ENCODE measurements at regions not wholly inside any gene's neighbourhood (a gene's known extent, or its start where the extent isn't known, plus 50 kb on each side); places are given as distances from the start of the nearest gene placed in this dataset.

DNA sequence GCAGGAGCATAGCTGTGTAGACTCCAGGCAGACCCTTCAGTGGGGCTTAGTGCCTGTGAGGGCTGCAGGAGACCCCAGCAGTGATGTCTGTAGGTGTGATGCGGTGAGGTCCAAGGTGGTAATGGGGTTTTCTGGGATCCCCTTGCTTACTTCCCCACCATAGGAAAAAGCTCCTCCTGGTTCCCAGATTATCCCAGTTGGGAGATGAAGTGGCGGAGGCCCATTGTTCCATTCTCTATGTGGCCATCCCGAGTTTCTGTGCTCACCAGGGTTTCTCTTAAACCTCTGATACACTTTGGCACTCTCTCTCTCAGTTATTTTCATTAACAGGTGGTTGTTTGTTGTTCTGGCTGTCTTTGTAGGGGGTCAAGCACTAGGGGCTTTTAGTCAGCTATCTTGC is 146.7 kb upstream of the IGF1R start:
- no peak for DNase-seq (ENCODE audit: low spot score in 2 of 2)
- peaks cover 5 to 21% of the 10 kb centered on the region in 2 donors for H3K4me1 ChIP-seq
- no peak overlapping the region for H3K27ac ChIP-seq
- no peaks in the 10 kb centered on the region for H3K27me3 ChIP-seq
- no peaks in the 10 kb centered on the region for H3K36me3 ChIP-seq
- TF ChIP-seq CTCF (IDR thresholded peaks at IDR 0.05): no peak
- H3K4me3 ChIP-seq: no peak overlapping the region
- intact Hi-C loops (cut with DNase I): no loop called here
- peaks cover 12 to 31% of the 10 kb centered on the region in 2 donors for H3K9me3 ChIP-seq

GRCh38 chr15:98503970-98504369 is 144.4 kb upstream of the IGF1R start:
- H3K27me3 ChIP-seq: no peaks in the 10 kb centered on the region
- intact Hi-C loops (cut with DNase I): no loop called here
- H3K27ac ChIP-seq: peak overlapping the region; percentile 60 to 67
- H3K36me3 ChIP-seq: no peaks in the 10 kb centered on the region
- TF ChIP-seq CTCF (IDR thresholded peaks at IDR 0.05): no peak
- peaks cover 5 to 24% of the 10 kb centered on the region in 2 donors for H3K4me1 ChIP-seq
- H3K9me3 ChIP-seq: peaks cover 10 to 12% of the 10 kb centered on the region in 2 donors
- no peak overlapping the region for H3K4me3 ChIP-seq
- DNase-seq (ENCODE audit: low spot score in 2 of 2): peak in 1 of 2 donors; percentile 77

DNA sequence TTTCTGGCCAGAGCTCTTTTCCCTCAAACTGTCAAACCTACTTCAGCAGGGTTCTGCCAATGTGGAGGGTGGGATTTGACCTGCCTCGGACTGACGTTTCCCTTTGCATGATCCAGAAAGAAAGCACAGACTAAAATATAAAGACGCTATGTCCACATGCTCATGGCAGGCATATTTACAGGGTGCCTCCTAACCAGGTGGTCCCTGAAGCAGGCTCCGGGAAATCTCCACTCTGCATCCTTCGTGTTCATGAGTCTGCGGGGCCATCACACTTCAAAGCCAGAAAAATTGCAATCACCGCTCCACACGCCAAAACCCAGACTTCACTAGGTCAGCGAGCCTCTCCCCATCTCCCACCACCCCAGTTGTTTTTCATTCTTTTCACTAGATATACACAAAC is 143.3 kb upstream of the IGF1R start:
- Histone ChIP-seq H3K9me3 (peaks cover 2 to 3% of the 10 kb centered on the region in 2 donors), H3K27ac (peak overlapping the region; percentile 60 to 67), H3K36me3 (no peaks in the 10 kb centered on the region), H3K4me1 (peaks cover 5 to 24% of the 10 kb centered on the region in 2 donors), H3K4me3 (no peak overlapping the region), H3K27me3 (no peaks in the 10 kb centered on the region)
- intact Hi-C loops (cut with DNase I): loop anchor here (5.0 kb wide), 1 partner anchor 42 kb away; no protein-coding TSS in a partner anchor
- TF ChIP-seq CTCF (IDR thresholded peaks at IDR 0.05): no peak
- DNase-seq (ENCODE audit: low spot score in 2 of 2): no peak

- Histone ChIP-seq H3K27me3 (no peaks in the 10 kb centered on the region), H3K27ac (peak overlapping the region; percentile 60 to 67), H3K4me1 (peaks cover 5 to 24% of the 10 kb centered on the region in 2 donors), H3K4me3 (peak overlapping the region in 1 of 2 donors; percentile 10), H3K36me3 (no peaks in the 10 kb centered on the region), H3K9me3 (no peaks in the 10 kb centered on the region)
- DNase-seq (ENCODE audit: low spot score in 2 of 2): peak in 1 of 2 donors; percentile 87
- intact Hi-C loops (cut with DNase I): loop anchor here (5.0 kb wide), 1 partner anchor 42 kb away; no protein-coding TSS in a partner anchor
- no peak for TF ChIP-seq CTCF (IDR thresholded peaks at IDR 0.05)
Observed at GRCh38 chr15:98505611-98506031, 142.7 kb upstream of the IGF1R start.

- DNase-seq (ENCODE audit: low spot score in 2 of 2): no peak
- peak overlapping the region; percentile 60 to 67 for H3K27ac ChIP-seq
- H3K9me3 ChIP-seq: no peaks in the 10 kb centered on the region
- H3K4me1 ChIP-seq: peaks cover 5 to 24% of the 10 kb centered on the region in 2 donors
- no peaks in the 10 kb centered on the region for H3K27me3 ChIP-seq
- H3K4me3 ChIP-seq: peak overlapping the region in 1 of 2 donors; percentile 10
- no peak for TF ChIP-seq CTCF (IDR thresholded peaks at IDR 0.05)
- intact Hi-C loops (cut with DNase I): loop anchor here (5.0 kb wide), 1 partner anchor 41 kb away; no protein-coding TSS in a partner anchor
- H3K36me3 ChIP-seq: no peaks in the 10 kb centered on the region
Observed at GRCh38 chr15:98506172-98506571, 142.2 kb upstream of the IGF1R start.

All from ascending aorta (tissue), 2 donors.